ENCODE measurements at regions not wholly inside any gene's neighbourhood (a gene's known extent, or its start where the extent isn't known, plus 50 kb on each side); places are given as distances from the start of the nearest gene placed in this dataset.
A peak's percentile ranks its signal among the peaks of the same experiment; 100 is the strongest.

GRCh38 chr1:182143154-182143657 is 81.7 kb upstream of the ZNF648 start:
- TF ChIP-seq POLR2AphosphoS5 (IDR thresholded peaks at IDR 0.05; ENCODE audit: low read depth), result no peak
- TF ChIP-seq CTCF (IDR thresholded peaks at IDR 0.05; ENCODE audit: insufficient read depth, low read length), result peak; percentile 94
